Stomach (tissue), 8 donors: ENCODE measurements at regions not wholly inside any gene's neighbourhood (a gene's known extent, or its start where the extent isn't known, plus 50 kb on each side); places are given as distances from the start of the nearest gene placed in this dataset.

Experiments used
- DNase-seq, 2 donors: peaks; one replicate each; pipeline versions ENCODE4 v3.0.0 to v3.0.0-alpha.2; 2013 to 2019
- H3K27ac ChIP-seq, 5 donors: fragments of 200-600 bp in 4 of 5; sonication (generic) in 4 of 5; one replicate each; pipeline ENCODE4 v1.5.1; 2013 to 2019; ENCODE audit warnings: mild to moderate bottlenecking in 1 of 5, moderate library complexity in 1 of 5
- H3K27me3 ChIP-seq, 3 donors: fragments of 200-600 bp; sonication (generic); one replicate each; pipeline ENCODE4 v1.5.1; 2017 to 2019; ENCODE audit warnings: mixed run types in 1 of 3
- H3K36me3 ChIP-seq, 4 donors: fragments of 200-600 bp; sonication (generic); 1 replicate in 3 of 4; 2 replicates in 1 of 4; pipeline ENCODE4 v1.5.1; 2016 to 2019
- H3K4me1 ChIP-seq, 4 donors: fragments of 200-600 bp; sonication (generic); one replicate each; pipeline ENCODE4 v1.5.1; 2016 to 2019
- H3K4me3 ChIP-seq, 4 donors: fragments of 200-600 bp; sonication (generic) in 3 of 4; one replicate each; pipeline ENCODE4 v1.5.1; 2016 to 2019; ENCODE audit warnings: mild to moderate bottlenecking in 1 of 4
- H3K9me3 ChIP-seq, 4 donors: fragments of 200-600 bp; sonication (generic); one replicate each; pipeline ENCODE4 v1.5.1; 2016 to 2019
- EP300 ChIP-seq: sonication (generic); formaldehyde crosslinking; IDR thresholded peaks from one replicate; pipeline ENCODE4 v1.6.1; 2017; ENCODE audit warnings: antibody characterized with exemption
- POLR2A ChIP-seq, 4 donors: fragments of 450-650 bp; IDR thresholded peaks; one replicate each; pipeline ENCODE4 v1.6.1; 2016; ENCODE audit warnings: antibody characterized with exemption in 4 of 4, control low read depth in 2 of 4, mild to moderate bottlenecking in 1 of 4, moderate library complexity in 1 of 4
- POLR2AphosphoS5 ChIP-seq, 3 donors: sonication (generic); formaldehyde crosslinking; IDR thresholded peaks; one replicate each; pipeline ENCODE4 v1.6.1; 2016; ENCODE audit warnings: antibody characterized with exemption in 3 of 3
- WGBS, 5 donors: extraction: QIAGEN DNeasy Blood & Tissue Kit in 3 of 5; methylation state at CpG; one replicate each; pipeline versions ENCODE4 v1.1.5 to v1.1.7; 2013 to 2018; 5-methylcytosine and 5-hydroxymethylcytosine counted together
- intact Hi-C: fragments of 100-400 bp; cut with DNase I; formaldehyde crosslinking; loops from one replicate; pipeline ENCODE4 v1.15.1; 2023; ENCODE audit warnings: low total_unique reads
- TF ChIP-seq, protein P1 (sequence below), 7 experiments: fragments of 450-650 bp in 4 of 7; fragments of 200-600 bp in 3 of 7; sonication (generic) in 3 of 7; IDR thresholded peaks; one replicate each; pipeline ENCODE4 v1.5.1; 2016 to 2019; ENCODE audit warnings: antibody characterized with exemption in 7 of 7, control low read depth in 2 of 7, mild to moderate bottlenecking in 1 of 7
- donor health status: healthy with polysubstance abuse.
- donor health status: Bipolar disorder and iron deficiency.
- donor health status: healthy.

- no peaks in the 10 kb centered on the region for H3K9me3 ChIP-seq
- intact Hi-C loops = no loop called here
- H3K27ac ChIP-seq = no peak overlapping the region
- H3K36me3 ChIP-seq = no peaks in the 10 kb centered on the region
- WGBS, 5 donors = 32 to 48% (median 35%) methylated on average over 4 to 5 of the region's 5 CpGs
- H3K4me3 ChIP-seq = no peak overlapping the region
- H3K27me3 ChIP-seq = peaks cover 0 to 21% (median 12%) of the 10 kb centered on the region in 3 donors
- TF ChIP-seq, protein P1, sequence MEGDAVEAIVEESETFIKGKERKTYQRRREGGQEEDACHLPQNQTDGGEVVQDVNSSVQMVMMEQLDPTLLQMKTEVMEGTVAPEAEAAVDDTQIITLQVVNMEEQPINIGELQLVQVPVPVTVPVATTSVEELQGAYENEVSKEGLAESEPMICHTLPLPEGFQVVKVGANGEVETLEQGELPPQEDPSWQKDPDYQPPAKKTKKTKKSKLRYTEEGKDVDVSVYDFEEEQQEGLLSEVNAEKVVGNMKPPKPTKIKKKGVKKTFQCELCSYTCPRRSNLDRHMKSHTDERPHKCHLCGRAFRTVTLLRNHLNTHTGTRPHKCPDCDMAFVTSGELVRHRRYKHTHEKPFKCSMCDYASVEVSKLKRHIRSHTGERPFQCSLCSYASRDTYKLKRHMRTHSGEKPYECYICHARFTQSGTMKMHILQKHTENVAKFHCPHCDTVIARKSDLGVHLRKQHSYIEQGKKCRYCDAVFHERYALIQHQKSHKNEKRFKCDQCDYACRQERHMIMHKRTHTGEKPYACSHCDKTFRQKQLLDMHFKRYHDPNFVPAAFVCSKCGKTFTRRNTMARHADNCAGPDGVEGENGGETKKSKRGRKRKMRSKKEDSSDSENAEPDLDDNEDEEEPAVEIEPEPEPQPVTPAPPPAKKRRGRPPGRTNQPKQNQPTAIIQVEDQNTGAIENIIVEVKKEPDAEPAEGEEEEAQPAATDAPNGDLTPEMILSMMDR (IDR thresholded peaks at IDR 0.05) = no peak
- TF ChIP-seq POLR2AphosphoS5 (IDR thresholded peaks at IDR 0.05) (no peak), EP300 (no peak), POLR2A (IDR thresholded peaks at IDR 0.05) (no peak)
- no peak for DNase-seq
- H3K4me1 ChIP-seq = no peaks in the 10 kb centered on the region
These were observed 107.3 kb downstream of the IRX5 start for GRCh38 chr16:55037966-55038365.

DNA sequence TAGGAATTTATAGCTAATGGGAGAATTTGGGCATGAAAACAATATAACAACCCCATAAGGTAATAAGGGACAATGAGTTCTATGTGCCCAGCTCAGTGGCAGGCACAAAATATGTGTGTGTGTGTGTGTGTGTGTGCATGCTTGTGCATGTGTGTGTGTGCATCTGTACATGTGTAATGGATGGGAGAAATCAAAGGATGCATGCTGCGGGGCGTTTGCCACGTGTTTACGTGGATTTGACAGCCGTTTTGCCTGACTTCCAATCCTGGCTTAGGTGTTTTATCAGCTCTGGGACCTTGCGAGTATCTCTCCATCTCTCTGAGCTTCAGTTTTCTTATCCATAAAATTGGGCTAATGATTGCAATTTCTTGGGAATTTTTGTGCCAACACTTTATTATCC lies 108.4 kb downstream of the IRX5 start:
- intact Hi-C loops = no loop called here

DNA sequence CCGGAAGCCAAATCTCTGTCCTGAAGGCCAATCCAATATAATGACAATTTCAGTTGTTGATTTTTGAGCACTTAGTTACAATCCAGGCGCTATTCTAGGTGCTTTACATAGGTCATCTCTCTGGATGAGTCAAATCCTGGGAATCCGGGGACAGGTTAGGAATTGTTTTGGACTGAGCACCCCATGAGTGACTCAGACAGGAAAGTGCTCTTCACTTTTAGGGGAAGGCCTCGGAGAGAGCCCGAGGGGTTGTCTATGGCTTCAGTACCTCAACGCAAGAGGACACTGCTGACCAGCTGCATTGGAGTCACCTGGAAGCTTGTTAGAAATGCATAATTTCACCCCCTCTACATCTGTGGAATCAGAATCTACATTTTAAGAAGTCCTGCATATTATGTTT lies 108.8 kb downstream of the IRX5 start:
- H3K9me3 ChIP-seq = no peaks in the 10 kb centered on the region
- H3K4me1 ChIP-seq = no peaks in the 10 kb centered on the region
- no peaks in the 10 kb centered on the region for H3K36me3 ChIP-seq
- H3K4me3 ChIP-seq = no peak overlapping the region
- peaks cover 0 to 26% (median 8%) of the 10 kb centered on the region in 3 donors for H3K27me3 ChIP-seq
- TF ChIP-seq POLR2AphosphoS5 (IDR thresholded peaks at IDR 0.05) (no peak), POLR2A (IDR thresholded peaks at IDR 0.05) (no peak), EP300 (no peak)
- TF ChIP-seq, protein P1 (IDR thresholded peaks at IDR 0.05) = no peak
- no peak for DNase-seq
- intact Hi-C loops = no loop called here
- 86 to 93% (median 89%) methylated on average over 6 of the region's 6 CpGs for WGBS, 5 donors
- no peak overlapping the region for H3K27ac ChIP-seq

More for the DNA sequence above, 108.4 kb downstream of the IRX5 start:
- H3K36me3 ChIP-seq = no peaks in the 10 kb centered on the region
- H3K4me1 ChIP-seq = no peaks in the 10 kb centered on the region
- 62 to 80% (median 71%) methylated on average over 6 of the region's 6 CpGs for WGBS, 5 donors
- H3K27ac ChIP-seq = no peak overlapping the region
- H3K27me3 ChIP-seq = peaks cover 0 to 21% (median 8%) of the 10 kb centered on the region in 3 donors
- H3K9me3 ChIP-seq = no peaks in the 10 kb centered on the region
- H3K4me3 ChIP-seq = no peak overlapping the region
- TF ChIP-seq, protein P1 (IDR thresholded peaks at IDR 0.05) = no peak
- TF ChIP-seq POLR2AphosphoS5 (IDR thresholded peaks at IDR 0.05) (no peak), EP300 (no peak), POLR2A (IDR thresholded peaks at IDR 0.05) (no peak)
- no peak for DNase-seq

- H3K9me3 ChIP-seq = no peaks in the 10 kb centered on the region
- H3K4me3 ChIP-seq = no peak overlapping the region
- no peak overlapping the region for H3K27ac ChIP-seq
- no peaks in the 10 kb centered on the region for H3K36me3 ChIP-seq
- TF ChIP-seq, protein P1 (IDR thresholded peaks at IDR 0.05) = no peak
- TF ChIP-seq POLR2AphosphoS5 (IDR thresholded peaks at IDR 0.05) (no peak), POLR2A (IDR thresholded peaks at IDR 0.05) (no peak), EP300 (no peak)
- H3K27me3 ChIP-seq = peaks cover 0 to 26% (median 8%) of the 10 kb centered on the region in 3 donors
- no peak for DNase-seq
- intact Hi-C loops = no loop called here
- 66 to 85% (median 77%) methylated on average over 5 to 8 of the region's 8 CpGs for WGBS, 5 donors
- no peaks in the 10 kb centered on the region for H3K4me1 ChIP-seq
These were observed 109.3 kb downstream of the IRX5 start for GRCh38 chr16:55039931-55040330.
